Stimulated activated CD4-positive, alpha-beta T cell treated with anti-CD3 and anti-CD28 coated beads, Interleukin-15, amount 100 ng/mL, for 24 hours (primary cell): ENCODE measurements at regions not wholly inside any gene's neighbourhood (a gene's known extent, or its start where the extent isn't known, plus 50 kb on each side); places are given as distances from the start of the nearest gene placed in this dataset.

Source experiments
- DNase-seq: peaks from one replicate; pipeline ENCODE4 v3.0.0-alpha.2; 2020

DNA sequence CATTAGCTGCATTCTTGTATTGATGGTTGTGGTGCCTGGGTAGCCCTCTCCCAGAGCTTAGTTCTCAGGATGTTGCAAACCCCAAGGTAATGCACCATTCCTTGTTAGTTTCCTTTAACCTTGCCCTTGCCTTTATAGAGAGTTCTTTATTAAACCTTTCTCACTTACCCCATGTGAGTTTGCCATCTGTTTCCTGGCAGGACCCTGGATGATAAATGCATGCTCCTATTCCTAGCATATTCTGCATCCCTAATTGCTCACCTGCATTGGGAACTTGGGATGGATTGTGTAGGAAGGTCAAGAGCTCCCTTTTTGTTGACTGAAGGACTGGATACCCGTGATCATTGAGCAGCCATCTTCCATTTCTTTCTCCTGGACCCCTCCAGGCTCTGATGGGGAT, 59.9 kb upstream of the AP1S2 start:
- DNase-seq, result no peak

DNA sequence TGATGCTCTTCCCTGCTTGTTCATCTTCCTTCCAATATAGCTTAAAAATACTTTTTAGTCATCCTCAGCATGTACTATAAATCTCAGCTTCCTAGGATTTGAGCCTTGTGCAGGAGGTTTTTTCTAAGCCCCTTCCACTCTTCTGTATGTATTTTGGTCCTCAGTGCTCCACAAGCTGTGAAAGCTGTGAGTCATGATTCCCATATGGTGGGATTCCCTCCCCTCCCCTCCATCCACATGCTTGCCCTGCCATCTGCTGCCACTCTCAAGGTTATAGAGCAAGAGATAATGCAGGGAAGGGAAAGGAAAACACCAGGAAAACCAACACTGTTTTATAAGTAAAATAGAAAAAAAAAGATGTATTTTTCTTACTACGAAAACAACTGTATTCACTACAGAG, 58.5 kb upstream of the AP1S2 start:
- DNase-seq, result no peak

DNA sequence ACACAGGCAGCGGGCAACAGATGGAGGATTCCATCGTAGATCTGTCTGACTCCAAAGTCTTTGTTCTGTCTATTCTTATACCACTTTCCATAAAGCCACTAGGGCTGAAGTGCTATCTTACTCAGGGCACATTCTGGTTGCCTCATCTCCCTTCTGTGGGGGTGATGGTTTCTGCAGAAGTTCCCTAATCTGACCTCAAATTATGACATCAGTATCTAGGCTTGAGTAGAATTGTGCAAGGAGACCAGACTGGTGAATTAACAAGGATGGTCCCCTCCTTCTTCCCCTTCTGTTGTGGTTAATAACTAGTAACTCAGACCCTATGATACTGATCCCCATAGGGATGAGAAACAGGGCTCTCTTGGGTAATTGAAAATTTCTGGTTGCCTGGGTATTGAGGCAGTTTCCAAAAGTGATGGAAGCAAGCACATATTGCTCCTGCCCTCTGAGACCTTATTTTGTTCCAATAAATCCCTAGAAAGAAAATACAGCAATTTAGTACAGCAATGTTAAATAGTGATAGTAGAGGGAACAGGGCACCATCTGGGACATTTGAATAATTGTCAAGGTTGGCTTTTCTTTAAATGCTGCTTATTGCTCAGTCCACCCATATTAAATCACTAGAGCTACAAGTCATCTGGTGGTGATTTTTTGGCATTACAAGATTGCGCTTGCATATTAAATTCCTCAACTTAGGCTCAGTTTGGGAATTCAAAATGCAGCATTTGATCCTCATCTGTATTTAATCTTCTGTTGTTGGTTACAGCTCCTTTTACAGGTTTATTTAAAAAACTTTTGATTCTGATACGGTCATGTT, 57.3 kb upstream of the AP1S2 start:
- DNase-seq, result no peak

DNA sequence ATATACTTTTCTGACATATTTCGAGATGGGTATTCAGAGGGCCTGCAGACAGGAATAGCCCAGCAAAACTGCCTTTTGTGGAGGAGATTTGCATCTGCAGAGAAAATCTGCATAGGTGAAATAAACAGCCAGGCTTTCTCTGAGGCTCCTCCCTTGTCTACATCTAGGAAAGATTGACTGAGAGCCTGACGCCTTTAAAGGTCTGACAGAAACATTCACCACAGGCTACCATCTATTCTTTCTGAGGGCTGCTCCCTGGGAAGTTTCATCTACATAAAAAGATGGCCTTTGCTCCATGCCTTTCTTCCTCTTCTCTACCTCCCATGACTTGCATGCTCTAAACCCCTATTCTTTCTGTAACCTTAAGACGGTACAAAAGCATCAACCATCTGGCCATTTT, 55.0 kb upstream of the AP1S2 start:
- no peak for DNase-seq

DNA sequence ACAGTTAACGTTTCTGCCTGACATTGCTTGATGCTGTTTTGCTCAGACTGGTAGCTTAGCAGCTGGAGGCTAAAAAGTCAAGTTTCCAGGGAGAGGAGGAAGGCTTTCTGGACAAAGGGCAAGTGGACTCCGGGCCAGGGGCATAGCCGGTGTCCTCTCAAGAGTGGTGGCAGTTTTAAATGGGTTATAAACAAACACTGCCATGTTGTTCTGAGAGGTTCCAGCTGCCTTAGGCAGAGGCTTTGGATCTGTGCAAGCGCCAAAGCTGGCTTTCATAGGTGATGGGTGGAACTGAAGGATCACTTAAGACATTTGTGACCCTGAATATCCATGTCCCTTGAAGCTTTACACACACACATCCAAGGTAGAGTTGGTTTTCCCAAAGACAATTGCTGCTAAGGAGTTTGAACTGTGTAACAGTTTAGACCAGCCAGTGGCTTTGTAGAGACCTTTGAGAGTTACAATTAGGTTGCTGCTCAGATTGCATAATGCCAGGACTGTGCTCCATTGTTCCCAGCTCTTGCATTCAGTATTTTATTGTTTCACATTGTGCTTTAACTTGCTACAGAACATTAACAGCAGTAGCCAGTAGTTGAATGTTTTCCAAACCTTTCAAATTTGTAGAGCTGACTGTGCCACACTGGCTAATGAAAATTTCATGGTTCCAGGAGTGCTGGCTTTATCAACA, 54.1 kb upstream of the AP1S2 start:
- no peak for DNase-seq

DNA sequence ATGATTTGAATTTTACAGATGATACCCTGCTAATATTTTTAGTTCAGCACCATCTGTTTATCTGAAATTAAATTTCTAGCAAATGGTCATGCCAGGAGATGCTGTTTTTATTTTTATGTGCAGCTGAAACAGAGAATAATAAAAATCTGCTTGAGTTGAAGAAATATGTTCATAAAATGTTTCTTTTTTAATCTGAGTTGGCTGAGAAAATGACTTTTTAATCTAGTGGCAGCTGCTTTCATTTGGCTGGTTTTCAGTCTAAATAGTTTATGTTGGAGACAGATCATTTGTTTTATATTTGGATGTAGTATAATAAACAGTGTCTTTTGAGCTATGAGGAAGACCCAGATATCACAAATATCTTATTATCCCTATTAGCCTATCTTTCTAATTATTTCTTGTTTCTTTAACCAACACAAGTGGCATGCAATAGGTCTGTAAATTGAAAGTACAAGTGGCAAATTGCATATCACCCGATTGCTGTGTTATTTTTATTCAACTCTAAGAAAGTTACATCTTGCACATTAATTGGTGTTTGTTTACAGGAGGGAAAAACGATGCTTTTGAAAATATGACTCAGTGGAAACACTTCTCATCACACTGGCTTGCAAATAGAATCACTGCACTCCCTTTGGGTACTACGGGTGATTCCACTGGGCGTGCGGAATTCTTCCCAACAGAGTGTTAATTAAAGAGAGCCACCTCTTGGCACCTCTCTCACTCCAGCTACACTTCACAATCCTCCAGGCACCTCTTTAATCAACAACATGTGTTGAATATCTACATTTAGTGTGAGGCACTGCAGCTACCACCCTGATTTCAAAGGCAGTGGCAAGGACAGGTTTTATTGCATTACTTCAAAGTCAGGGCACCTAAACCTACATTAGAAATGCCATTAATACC, 51.7 kb upstream of the AP1S2 start:
- no peak for DNase-seq
